Neural progenitor cell (in vitro differentiated cells): ENCODE measurements at regions not wholly inside any gene's neighbourhood (a gene's known extent, or its start where the extent isn't known, plus 50 kb on each side); places are given as distances from the start of the nearest gene placed in this dataset.

Experiments used
- EZH2 ChIP-seq: fragments of 200-600 bp; sonication (generic); IDR thresholded peaks from 2 replicates; pipeline ENCODE4 v1.6.1; 2017; ENCODE audit warnings: antibody characterized with exemption, mild to moderate bottlenecking, moderate library complexity
- EZH2phosphoT487 ChIP-seq: fragments of 200-600 bp; sonication (generic); IDR thresholded peaks from 2 replicates; pipeline ENCODE4 v1.6.1; 2017; ENCODE audit warnings: antibody characterized with exemption
- TF ChIP-seq, protein P1 (sequence below): fragments of 200-600 bp; sonication (generic); IDR thresholded peaks from 2 replicates; pipeline ENCODE4 v1.5.1; 2017; ENCODE audit warnings: antibody characterized with exemption, mild to moderate bottlenecking

- TF ChIP-seq EZH2 (no peak), EZH2phosphoT487 (no peak)
- TF ChIP-seq, protein P1, sequence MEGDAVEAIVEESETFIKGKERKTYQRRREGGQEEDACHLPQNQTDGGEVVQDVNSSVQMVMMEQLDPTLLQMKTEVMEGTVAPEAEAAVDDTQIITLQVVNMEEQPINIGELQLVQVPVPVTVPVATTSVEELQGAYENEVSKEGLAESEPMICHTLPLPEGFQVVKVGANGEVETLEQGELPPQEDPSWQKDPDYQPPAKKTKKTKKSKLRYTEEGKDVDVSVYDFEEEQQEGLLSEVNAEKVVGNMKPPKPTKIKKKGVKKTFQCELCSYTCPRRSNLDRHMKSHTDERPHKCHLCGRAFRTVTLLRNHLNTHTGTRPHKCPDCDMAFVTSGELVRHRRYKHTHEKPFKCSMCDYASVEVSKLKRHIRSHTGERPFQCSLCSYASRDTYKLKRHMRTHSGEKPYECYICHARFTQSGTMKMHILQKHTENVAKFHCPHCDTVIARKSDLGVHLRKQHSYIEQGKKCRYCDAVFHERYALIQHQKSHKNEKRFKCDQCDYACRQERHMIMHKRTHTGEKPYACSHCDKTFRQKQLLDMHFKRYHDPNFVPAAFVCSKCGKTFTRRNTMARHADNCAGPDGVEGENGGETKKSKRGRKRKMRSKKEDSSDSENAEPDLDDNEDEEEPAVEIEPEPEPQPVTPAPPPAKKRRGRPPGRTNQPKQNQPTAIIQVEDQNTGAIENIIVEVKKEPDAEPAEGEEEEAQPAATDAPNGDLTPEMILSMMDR: no peak
Observed at GRCh38 chr12:63450334-63450733, 218.0 kb downstream of the DPY19L2 start.
